HG03108 (cell line): ENCODE measurements at regions not wholly inside any gene's neighbourhood (a gene's known extent, or its start where the extent isn't known, plus 50 kb on each side); places are given as distances from the start of the nearest gene placed in this dataset.

Experiments used
- ATAC-seq: cut with Tn5 transposase; IDR thresholded peaks from one replicate; pipeline ENCODE4 v1.9.1; 2021; ENCODE audit warnings: moderate library complexity; ENCODE audit not compliant: unreplicated experiment

GRCh38 chr15:70158309-70159000 is 60.7 kb upstream of the TLE3 start:
- no peak for ATAC-seq

GRCh38 chr15:70156671-70157271 is 59.1 kb upstream of the TLE3 start:
- no peak for ATAC-seq

GRCh38 chr15:70154718-70155347 is 57.1 kb upstream of the TLE3 start:
- no peak for ATAC-seq

GRCh38 chr15:70153921-70154717 is 56.4 kb upstream of the TLE3 start:
- no peak for ATAC-seq

GRCh38 chr15:70152070-70152480 is 54.4 kb upstream of the TLE3 start:
- ATAC-seq = no peak

- ATAC-seq = no peak
Measured at GRCh38 chr15:70151462-70151861, 53.7 kb upstream of the TLE3 start.

- ATAC-seq = no peak
Measured at GRCh38 chr15:70151003-70151402, 53.3 kb upstream of the TLE3 start.

GRCh38 chr15:70150405-70150747 is 52.7 kb upstream of the TLE3 start:
- no peak for ATAC-seq

- no peak for ATAC-seq
Measured at GRCh38 chr15:70149667-70150404, 52.1 kb upstream of the TLE3 start.

- no peak for ATAC-seq
Measured at GRCh38 chr15:70147778-70148177, 50.1 kb upstream of the TLE3 start.
